ENCODE measurements at regions not wholly inside any gene's neighbourhood (a gene's known extent, or its start where the extent isn't known, plus 50 kb on each side); places are given as distances from the start of the nearest gene placed in this dataset.

GRCh38 chr19:28948026-28948425, 264.9 kb downstream of the UQCRFS1 start:
- no peak for DNase-seq (ENCODE audit: low read depth in 3 of 3, low spot score in 2 of 3)

DNA sequence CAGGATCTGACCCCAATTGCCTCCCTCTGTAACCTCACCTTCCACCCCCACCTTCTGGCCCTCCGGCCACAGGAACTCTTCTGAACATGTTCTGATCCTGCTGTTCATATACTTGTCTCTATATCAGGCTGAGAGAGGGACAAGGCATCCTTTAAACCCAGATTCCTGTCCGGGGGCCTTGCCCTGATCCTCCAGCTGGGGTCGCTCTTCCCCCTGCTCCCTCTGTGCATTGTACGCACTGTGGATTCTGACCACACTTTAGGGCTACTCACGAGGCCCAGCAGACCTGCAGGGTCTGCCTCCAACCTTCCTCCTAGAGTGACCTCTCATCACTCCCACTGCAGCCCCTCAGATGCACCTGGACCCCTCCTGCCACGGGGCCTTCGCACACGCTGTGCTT, 269.3 kb downstream of the UQCRFS1 start:
- no peak for DNase-seq (ENCODE audit: low read depth in 3 of 3, low spot score in 2 of 3)

- DNase-seq (ENCODE audit: low read depth in 3 of 3, low spot score in 2 of 3), result no peak
Measured at GRCh38 chr19:28941833-28942232, 271.1 kb downstream of the UQCRFS1 start.

DNA sequence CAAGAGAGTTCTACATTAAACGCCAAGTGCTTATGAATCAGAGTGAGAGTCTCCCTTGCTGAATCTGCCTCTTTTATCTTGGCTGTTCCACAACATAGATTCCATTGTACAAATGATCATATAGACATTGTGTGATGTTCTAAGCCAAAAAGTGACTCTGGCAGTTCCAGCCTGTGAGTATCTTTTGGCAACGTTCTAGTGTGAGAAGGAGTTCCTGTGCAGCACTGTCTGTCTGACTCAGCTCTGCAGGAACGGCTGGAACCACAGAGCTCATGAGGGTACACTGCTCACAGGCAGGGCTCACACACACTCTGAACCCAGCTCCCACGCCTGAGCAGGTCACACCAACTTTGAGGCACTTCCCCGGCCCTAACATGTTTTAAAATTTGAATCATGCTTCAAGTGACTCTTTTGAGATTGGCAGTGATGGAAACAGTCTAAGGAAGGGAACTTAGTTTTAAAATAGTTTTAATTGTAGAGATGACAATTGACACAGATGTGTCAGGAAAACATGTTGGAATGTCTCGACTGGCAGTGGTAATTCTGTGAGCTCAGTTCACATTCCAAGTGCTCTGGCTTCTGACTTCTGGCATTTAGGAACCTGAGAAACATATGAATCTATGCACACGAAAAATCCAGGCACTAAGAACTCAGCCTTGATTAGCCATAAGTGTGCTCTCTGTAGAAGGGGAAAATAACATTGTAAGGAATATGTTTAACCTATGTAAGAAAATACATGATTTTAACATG, 272.0 kb downstream of the UQCRFS1 start:
- no peak for DNase-seq (ENCODE audit: low read depth in 3 of 3, low spot score in 2 of 3)

DNA sequence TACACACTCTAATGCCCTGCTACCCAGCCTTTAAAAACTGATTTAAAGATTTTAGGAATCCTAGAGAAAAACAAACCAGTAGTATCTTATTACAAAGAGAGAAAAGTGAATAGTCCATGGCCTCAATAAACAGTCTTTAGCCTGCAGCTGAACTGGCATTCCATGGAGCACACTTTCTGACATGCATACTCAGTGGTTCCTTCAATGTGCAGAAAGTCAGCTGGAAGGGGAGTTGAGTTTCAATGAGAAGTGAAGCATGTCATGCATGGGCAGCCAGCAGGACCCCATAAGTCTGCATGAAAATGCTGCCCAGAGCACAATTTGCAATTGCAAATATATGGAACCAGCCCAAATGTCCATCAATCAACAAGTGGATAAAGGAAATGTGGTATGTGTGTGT, 273.7 kb downstream of the UQCRFS1 start:
- no peak for DNase-seq (ENCODE audit: low read depth in 3 of 3, low spot score in 2 of 3)

GRCh38 chr19:28936001-28936400, 276.9 kb downstream of the UQCRFS1 start:
- no peak for DNase-seq (ENCODE audit: low read depth in 3 of 3, low spot score in 2 of 3)

DNA sequence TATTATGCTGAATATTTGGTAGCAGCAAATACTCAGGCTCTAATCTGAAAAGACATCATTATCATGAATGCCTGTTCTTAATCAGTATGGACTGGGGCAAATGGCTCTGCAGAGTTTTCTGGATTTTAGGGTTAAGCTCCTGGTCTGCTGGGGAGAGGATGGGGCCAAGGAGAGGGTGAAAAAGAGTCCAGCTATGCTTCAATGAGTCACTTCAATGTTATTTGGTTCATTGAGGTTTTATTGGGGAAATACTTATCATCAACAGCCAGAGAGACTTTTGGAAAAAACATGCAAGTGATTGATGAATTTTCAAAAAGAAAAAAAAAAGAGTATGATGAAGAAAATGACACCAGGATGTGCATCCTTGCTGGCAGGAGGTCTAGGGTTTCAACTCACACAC, 278.3 kb downstream of the UQCRFS1 start:
- DNase-seq (ENCODE audit: low read depth in 3 of 3, low spot score in 2 of 3), result no peak

DNA sequence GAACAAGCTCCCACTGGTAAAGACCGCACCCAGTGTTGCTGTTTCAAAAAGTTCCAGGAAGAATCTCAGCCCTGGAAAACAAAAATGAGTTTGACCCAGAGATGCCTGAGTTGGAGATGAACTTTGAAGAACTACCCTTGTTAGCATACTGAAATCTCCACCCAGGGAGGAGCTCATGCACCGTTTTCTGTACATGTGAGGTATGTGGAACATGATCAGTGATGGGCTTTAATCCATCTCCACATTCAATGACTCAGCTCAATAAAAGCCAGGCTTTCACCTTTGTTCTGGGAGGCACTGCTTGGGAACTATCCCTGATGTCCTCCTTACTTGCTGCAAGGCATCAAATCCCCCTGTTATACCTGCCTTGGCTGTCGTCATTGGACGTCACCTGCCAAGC, 279.9 kb downstream of the UQCRFS1 start:
- DNase-seq (ENCODE audit: low read depth in 3 of 3, low spot score in 2 of 3), result no peak

GRCh38 chr19:28932446-28932845, 280.5 kb downstream of the UQCRFS1 start:
- no peak for DNase-seq (ENCODE audit: low read depth in 3 of 3, low spot score in 2 of 3)

GRCh38 chr19:28929006-28929405, 283.9 kb downstream of the UQCRFS1 start:
- no peak for DNase-seq (ENCODE audit: low read depth in 3 of 3, low spot score in 2 of 3)

DNA sequence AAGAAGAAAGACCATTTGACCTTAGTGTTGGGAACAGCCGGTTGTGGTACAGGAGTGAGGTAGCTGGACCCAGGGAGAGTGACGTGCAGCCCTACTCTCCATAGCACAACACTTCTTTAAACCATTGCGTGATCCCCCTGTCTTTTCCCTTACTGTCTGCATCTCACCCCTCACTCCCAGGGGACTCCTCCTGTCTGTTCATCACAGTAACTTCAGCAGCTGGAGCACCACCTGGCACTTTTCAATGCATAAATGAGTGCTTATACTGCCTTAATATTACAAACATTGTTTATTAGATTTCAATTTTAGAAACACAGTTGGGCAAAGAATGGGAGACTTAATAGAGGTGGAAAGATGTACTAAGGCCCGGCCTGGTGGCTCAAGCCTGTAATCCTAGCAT, 285.5 kb downstream of the UQCRFS1 start:
- no peak for DNase-seq (ENCODE audit: low read depth in 3 of 3, low spot score in 2 of 3)

DNA sequence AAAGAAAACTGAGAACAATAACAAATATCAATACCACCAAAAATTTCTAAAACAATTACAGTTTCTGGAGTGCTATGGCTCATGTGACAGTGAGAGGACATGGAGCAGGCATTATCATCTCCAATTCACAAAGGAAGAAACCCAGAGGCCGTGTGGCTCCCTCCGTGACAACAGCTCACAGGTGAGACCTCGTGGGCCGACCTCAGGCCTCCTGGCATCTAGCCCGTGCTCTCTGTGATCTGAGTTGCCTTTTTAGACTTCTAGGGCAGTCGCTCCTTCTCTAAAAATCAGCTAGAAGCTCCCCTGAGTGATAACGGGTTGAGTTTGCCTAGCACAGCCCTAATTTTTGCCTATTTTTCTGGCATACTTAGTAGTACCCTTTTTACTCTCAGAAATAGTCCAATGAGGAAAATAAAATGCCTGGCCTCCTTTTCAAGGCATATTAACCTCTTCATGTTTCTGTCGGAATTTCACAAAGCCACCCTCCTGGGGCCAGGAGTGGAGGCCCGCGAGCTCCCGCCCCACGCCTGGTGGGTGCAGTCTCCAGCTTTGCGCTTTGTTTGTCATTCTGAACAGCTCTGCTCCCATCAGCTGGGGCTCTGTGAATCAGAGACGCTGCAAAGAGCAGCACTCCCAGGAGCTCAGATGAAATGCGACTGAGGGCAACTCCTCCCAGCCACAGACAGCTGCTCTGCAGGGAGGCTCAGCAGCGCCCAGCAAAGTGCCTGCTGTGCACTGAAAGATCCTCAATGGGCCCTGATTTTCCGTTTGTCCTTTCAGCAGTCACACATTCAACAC, 292.5 kb downstream of the UQCRFS1 start:
- DNase-seq (ENCODE audit: low read depth in 3 of 3, low spot score in 2 of 3), result no peak

DNA sequence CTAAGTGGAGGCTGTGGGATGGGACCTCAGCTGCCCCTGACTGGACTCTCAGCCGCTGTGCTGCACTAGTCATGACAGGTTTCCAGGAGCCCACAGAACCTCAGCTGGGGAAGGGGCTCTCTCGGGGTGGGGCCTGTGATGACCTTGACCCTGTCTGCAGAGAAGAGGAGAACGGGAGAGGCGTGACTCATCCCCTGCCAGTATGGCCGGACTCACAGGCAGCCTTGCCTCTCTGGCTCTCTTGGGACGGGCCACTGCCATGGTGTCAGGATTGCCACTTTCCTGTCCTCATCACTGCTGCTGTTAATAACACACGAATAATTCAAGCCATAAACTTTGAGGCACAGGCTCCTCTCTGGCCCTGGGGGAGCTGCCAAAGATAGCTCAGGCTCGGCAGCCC, 295.3 kb downstream of the UQCRFS1 start:
- DNase-seq (ENCODE audit: low read depth in 3 of 3, low spot score in 2 of 3), result no peak

DNA sequence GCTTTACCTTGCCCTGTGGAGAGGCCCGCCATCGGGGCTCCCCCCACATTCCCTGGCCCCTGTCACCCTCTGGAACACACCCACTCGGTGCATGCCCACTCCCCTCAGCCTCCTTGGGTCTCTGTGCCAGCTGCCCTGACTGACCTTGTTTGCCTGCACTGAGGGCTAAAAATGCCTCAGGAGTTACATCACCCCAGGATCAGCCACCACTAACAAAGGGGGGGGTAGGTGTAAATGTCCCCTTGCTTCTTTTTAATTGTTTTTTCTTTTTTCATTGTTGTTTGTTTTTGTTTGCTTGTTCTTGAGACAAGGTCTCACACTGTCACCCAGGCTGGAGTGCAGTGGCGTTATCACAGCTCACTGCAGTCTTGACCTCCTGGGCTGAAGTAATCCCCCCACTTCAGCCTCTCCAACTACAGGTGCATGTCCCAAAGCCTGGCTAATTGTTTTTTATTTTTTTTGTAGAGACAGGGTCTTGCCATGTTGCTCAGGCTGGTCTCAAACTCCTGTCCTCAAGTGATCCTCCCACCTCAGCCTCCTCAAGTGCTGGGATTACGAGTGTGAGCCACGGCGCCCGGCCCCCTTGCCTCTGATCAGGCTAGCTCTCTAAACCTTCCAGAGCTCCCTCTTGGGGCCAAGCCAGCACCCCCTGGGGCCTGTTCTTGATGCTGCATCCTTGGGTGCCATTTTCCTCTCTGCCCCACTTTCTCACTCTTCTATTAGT, 297.1 kb downstream of the UQCRFS1 start:
- DNase-seq (ENCODE audit: low read depth in 3 of 3, low spot score in 2 of 3), result no peak

- no peak for DNase-seq (ENCODE audit: low read depth in 3 of 3, low spot score in 2 of 3)
Measured at GRCh38 chr19:28915202-28915601, 297.7 kb downstream of the UQCRFS1 start.

- DNase-seq (ENCODE audit: low read depth in 3 of 3, low spot score in 2 of 3), result no peak
Measured at GRCh38 chr19:28914173-28914572, 298.8 kb downstream of the UQCRFS1 start.

DNA sequence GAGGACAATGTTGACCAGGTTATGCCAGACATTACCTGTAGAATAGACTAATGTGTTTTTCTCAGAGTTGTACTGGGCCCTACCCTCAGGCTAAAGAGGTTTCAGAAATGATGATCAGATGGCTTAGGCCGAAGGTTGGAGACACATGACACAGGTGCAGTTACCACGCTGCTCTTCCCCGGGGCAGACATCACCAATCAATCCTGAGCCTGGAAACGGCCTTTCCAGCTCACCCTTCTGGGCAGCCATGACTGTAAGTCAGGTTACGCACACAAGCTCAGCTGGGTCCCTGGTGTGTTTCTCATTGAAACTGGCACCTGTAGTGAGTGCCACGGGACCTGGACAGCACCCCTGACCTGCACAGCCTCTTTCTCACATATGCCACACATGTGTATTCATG, 299.3 kb downstream of the UQCRFS1 start:
- no peak for DNase-seq (ENCODE audit: low read depth in 3 of 3, low spot score in 2 of 3)

- no peak for DNase-seq (ENCODE audit: low read depth in 3 of 3, low spot score in 2 of 3)
Measured at GRCh38 chr19:28908941-28909340, 304.0 kb downstream of the UQCRFS1 start.

GRCh38 chr19:28907534-28907933, 305.4 kb downstream of the UQCRFS1 start:
- DNase-seq (ENCODE audit: low read depth in 3 of 3, low spot score in 2 of 3), result no peak

- no peak for DNase-seq (ENCODE audit: low read depth in 3 of 3, low spot score in 2 of 3)
Measured at GRCh38 chr19:28905996-28906395, 307.0 kb downstream of the UQCRFS1 start.

DNA sequence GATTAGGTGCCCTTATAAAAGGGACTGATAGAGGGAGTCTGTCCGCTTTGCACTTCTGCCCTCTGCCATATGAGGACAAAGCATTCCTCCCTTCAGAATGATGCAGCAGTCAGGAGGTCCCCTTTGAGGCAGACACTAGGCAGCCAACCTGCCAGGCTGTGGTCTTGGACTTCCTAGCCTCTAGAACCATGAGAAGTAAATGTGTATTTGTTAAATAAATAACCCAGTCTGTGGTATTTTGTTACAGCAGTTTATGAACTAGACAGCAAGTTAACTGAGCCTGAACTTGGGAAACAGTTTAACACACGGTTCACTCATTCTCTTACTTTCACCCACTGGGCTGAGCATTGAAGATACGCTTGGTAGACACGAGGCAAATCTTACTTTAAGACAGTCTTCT, 313.2 kb downstream of the UQCRFS1 start:
- DNase-seq (ENCODE audit: low read depth in 3 of 3, low spot score in 2 of 3), result no peak

DNA sequence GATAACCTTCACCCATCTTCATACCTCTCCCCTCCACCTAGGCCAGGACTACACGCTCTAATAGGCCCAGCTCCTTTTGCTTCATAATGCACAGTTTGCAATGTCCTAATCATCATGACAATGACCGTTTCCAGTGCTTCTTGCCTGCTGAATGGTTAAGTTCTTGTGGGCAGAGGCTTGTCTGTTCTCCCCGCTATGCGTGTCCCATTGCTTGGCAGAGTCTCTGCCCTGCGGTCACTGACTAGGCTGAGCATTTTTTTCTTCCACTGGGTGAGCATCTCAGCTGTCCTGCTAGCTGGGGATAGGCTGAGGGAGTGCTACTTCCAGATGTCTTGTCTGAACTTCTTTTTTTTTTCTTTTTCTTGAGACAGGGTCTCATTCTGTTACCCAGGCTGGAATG, 314.7 kb downstream of the UQCRFS1 start:
- DNase-seq (ENCODE audit: low read depth in 3 of 3, low spot score in 2 of 3), result no peak
